GM23248 (cell line): ENCODE measurements at regions not wholly inside any gene's neighbourhood (a gene's known extent, or its start where the extent isn't known, plus 50 kb on each side); places are given as distances from the start of the nearest gene placed in this dataset.

Experiments used
- EZH2 ChIP-seq: fragments of 200-600 bp; sonication (generic); IDR thresholded peaks from 2 replicates; pipeline ENCODE4 v1.6.1; 2018; ENCODE audit warnings: antibody characterized with exemption, mild to moderate bottlenecking; ENCODE audit not compliant: insufficient read depth, poor library complexity, severe bottlenecking
- EZH2phosphoT487 ChIP-seq: fragments of 200-600 bp; sonication (generic); IDR thresholded peaks from 2 replicates; pipeline ENCODE4 v1.6.1; 2018; ENCODE audit warnings: antibody characterized with exemption, moderate library complexity, mild to moderate bottlenecking, low read depth; ENCODE audit not compliant: insufficient read depth

GRCh38 chr10:100679327-100679726, 66.1 kb upstream of the PAX2 start:
- TF ChIP-seq EZH2 (no peak), EZH2phosphoT487 (no peak)
